ENCODE measurements at regions not wholly inside any gene's neighbourhood (a gene's known extent, or its start where the extent isn't known, plus 50 kb on each side); places are given as distances from the start of the nearest gene placed in this dataset.

DNA sequence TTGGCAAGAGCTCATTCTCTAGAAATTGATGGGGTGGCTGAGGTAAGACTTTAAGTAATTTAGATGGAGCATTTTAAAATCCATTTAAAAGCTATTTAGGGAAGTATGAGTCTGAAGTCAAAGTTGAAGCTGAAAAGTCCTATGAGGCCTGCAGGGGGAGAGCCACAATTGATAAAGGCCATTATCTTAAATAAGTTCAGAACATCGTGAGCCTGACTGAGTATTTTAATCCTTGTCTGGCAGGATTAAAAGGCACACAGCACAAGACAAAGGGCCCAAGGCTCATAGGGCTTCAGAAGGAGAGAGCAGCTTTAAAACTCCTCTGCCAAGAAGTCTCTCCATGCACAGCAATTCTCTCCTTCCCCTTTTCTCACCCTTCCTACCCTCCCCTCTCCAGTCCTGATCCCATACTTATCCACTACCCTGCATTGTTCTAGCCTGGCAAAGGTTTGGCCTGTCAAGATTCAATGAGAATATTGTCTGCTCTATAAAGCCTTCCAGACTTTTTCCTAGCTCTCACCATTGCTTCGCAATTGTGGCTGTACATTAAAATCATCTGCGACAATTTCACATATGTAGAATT lies 1312.9 kb downstream of the FAM181B start:
- TF ChIP-seq, protein P1, sequence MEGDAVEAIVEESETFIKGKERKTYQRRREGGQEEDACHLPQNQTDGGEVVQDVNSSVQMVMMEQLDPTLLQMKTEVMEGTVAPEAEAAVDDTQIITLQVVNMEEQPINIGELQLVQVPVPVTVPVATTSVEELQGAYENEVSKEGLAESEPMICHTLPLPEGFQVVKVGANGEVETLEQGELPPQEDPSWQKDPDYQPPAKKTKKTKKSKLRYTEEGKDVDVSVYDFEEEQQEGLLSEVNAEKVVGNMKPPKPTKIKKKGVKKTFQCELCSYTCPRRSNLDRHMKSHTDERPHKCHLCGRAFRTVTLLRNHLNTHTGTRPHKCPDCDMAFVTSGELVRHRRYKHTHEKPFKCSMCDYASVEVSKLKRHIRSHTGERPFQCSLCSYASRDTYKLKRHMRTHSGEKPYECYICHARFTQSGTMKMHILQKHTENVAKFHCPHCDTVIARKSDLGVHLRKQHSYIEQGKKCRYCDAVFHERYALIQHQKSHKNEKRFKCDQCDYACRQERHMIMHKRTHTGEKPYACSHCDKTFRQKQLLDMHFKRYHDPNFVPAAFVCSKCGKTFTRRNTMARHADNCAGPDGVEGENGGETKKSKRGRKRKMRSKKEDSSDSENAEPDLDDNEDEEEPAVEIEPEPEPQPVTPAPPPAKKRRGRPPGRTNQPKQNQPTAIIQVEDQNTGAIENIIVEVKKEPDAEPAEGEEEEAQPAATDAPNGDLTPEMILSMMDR (IDR thresholded peaks at IDR 0.05; ENCODE audit: insufficient read depth, low read length) = no peak
- TF ChIP-seq, protein P2, sequence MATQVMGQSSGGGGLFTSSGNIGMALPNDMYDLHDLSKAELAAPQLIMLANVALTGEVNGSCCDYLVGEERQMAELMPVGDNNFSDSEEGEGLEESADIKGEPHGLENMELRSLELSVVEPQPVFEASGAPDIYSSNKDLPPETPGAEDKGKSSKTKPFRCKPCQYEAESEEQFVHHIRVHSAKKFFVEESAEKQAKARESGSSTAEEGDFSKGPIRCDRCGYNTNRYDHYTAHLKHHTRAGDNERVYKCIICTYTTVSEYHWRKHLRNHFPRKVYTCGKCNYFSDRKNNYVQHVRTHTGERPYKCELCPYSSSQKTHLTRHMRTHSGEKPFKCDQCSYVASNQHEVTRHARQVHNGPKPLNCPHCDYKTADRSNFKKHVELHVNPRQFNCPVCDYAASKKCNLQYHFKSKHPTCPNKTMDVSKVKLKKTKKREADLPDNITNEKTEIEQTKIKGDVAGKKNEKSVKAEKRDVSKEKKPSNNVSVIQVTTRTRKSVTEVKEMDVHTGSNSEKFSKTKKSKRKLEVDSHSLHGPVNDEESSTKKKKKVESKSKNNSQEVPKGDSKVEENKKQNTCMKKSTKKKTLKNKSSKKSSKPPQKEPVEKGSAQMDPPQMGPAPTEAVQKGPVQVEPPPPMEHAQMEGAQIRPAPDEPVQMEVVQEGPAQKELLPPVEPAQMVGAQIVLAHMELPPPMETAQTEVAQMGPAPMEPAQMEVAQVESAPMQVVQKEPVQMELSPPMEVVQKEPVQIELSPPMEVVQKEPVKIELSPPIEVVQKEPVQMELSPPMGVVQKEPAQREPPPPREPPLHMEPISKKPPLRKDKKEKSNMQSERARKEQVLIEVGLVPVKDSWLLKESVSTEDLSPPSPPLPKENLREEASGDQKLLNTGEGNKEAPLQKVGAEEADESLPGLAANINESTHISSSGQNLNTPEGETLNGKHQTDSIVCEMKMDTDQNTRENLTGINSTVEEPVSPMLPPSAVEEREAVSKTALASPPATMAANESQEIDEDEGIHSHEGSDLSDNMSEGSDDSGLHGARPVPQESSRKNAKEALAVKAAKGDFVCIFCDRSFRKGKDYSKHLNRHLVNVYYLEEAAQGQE (IDR thresholded peaks at IDR 0.05; ENCODE audit: insufficient replicate concordance, low read depth) = no peak

Data from HL-60 (cell line).